ENCODE measurements at regions not wholly inside any gene's neighbourhood (a gene's known extent, or its start where the extent isn't known, plus 50 kb on each side); places are given as distances from the start of the nearest gene placed in this dataset.

GRCh38 chr15:70160267-70160666 is 62.5 kb upstream of the TLE3 start:
- TF ChIP-seq FOXP2 (optimal IDR thresholded peaks at IDR 0.05; ENCODE audit: borderline replicate concordance, extremely low read depth, extremely low read length, insufficient read depth) = no peak
- no peak for TF ChIP-seq TAF1 (IDR thresholded peaks at IDR 0.05; ENCODE audit: borderline replicate concordance, insufficient read depth, low read length)
- no peak for TF ChIP-seq SIN3A (IDR thresholded peaks at IDR 0.05; ENCODE audit: borderline replicate concordance, insufficient read depth, low read length)

DNA sequence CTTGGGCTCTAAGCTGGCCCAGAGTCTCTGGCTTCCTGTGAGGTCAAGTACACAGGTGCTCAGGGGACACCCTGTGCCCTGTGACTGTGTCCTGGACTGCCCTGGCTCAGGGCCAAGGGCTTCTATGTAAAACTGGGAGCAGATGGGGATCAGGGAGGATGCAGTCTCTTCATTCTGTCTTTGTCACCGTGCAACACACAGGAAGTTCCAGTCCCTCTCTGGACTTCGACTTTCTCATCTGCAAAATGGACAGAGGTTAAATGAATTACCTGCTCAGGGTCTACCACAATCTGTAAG is 61.9 kb upstream of the TLE3 start:
- no peak for TF ChIP-seq POLR2AphosphoS5 (IDR thresholded peaks at IDR 0.05; ENCODE audit: low read depth, low read length)
- TF ChIP-seq, protein P1, sequence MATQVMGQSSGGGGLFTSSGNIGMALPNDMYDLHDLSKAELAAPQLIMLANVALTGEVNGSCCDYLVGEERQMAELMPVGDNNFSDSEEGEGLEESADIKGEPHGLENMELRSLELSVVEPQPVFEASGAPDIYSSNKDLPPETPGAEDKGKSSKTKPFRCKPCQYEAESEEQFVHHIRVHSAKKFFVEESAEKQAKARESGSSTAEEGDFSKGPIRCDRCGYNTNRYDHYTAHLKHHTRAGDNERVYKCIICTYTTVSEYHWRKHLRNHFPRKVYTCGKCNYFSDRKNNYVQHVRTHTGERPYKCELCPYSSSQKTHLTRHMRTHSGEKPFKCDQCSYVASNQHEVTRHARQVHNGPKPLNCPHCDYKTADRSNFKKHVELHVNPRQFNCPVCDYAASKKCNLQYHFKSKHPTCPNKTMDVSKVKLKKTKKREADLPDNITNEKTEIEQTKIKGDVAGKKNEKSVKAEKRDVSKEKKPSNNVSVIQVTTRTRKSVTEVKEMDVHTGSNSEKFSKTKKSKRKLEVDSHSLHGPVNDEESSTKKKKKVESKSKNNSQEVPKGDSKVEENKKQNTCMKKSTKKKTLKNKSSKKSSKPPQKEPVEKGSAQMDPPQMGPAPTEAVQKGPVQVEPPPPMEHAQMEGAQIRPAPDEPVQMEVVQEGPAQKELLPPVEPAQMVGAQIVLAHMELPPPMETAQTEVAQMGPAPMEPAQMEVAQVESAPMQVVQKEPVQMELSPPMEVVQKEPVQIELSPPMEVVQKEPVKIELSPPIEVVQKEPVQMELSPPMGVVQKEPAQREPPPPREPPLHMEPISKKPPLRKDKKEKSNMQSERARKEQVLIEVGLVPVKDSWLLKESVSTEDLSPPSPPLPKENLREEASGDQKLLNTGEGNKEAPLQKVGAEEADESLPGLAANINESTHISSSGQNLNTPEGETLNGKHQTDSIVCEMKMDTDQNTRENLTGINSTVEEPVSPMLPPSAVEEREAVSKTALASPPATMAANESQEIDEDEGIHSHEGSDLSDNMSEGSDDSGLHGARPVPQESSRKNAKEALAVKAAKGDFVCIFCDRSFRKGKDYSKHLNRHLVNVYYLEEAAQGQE (IDR thresholded peaks at IDR 0.05; ENCODE audit: insufficient read depth in 1 of 2, low read depth in 2 of 2, low read length in 2 of 2) = no peak
- TF ChIP-seq TAF1 (IDR thresholded peaks at IDR 0.05; ENCODE audit: borderline replicate concordance, insufficient read depth, low read length) = no peak
- no peak for TF ChIP-seq SIN3A (IDR thresholded peaks at IDR 0.05; ENCODE audit: borderline replicate concordance, insufficient read depth, low read length)
- no peak for TF ChIP-seq FOXP2 (optimal IDR thresholded peaks at IDR 0.05; ENCODE audit: borderline replicate concordance, extremely low read depth, extremely low read length, insufficient read depth)

GRCh38 chr15:70159001-70159712 is 61.4 kb upstream of the TLE3 start:
- TF ChIP-seq, protein P1 (IDR thresholded peaks at IDR 0.05; ENCODE audit: insufficient read depth in 1 of 2, low read depth in 2 of 2, low read length in 2 of 2) = no peak
- no peak for TF ChIP-seq POLR2AphosphoS5 (IDR thresholded peaks at IDR 0.05; ENCODE audit: low read depth, low read length)
- TF ChIP-seq SIN3A (IDR thresholded peaks at IDR 0.05; ENCODE audit: borderline replicate concordance, insufficient read depth, low read length) = no peak
- TF ChIP-seq FOXP2 (optimal IDR thresholded peaks at IDR 0.05; ENCODE audit: borderline replicate concordance, extremely low read depth, extremely low read length, insufficient read depth) = no peak
- TF ChIP-seq TAF1 (IDR thresholded peaks at IDR 0.05; ENCODE audit: borderline replicate concordance, insufficient read depth, low read length) = no peak

GRCh38 chr15:70158309-70159000 is 60.7 kb upstream of the TLE3 start:
- TF ChIP-seq SIN3A (IDR thresholded peaks at IDR 0.05; ENCODE audit: borderline replicate concordance, insufficient read depth, low read length) (no peak), POLR2AphosphoS5 (IDR thresholded peaks at IDR 0.05; ENCODE audit: low read depth, low read length) (no peak), TAF1 (IDR thresholded peaks at IDR 0.05; ENCODE audit: borderline replicate concordance, insufficient read depth, low read length) (no peak), FOXP2 (optimal IDR thresholded peaks at IDR 0.05; ENCODE audit: borderline replicate concordance, extremely low read depth, extremely low read length, insufficient read depth) (no peak)
- TF ChIP-seq, protein P1 (IDR thresholded peaks at IDR 0.05; ENCODE audit: insufficient read depth in 1 of 2, low read depth in 2 of 2, low read length in 2 of 2) = no peak

DNA sequence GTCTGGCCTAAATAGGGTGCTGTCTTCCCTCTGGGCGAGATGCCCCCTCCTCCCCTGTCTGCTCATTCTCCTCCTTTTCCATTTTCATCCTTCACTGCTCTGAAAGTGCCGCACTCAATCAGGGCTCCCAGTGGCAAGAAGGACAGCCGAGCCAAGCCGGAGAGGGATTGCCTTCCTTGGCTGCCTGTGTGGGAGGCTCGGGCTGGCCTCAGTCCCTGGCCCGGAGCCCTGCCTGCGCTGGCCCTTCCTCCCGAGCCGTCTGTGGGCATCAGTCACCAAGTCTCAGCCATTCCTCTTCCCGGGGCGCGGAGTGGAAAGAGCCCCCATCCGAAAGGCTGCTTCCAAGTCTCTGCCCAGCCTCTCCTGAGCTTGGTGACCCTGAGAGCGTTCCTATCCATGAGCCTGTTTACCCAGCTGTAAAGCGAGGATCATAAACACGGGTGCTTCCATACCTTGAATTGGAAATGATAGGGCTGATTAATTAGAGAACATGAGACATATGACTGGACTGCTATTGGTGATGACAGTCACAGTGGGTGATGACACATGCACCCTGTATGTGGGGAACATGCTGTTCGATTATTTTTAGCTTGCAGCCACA is 59.1 kb upstream of the TLE3 start:
- TF ChIP-seq TAF1 (IDR thresholded peaks at IDR 0.05; ENCODE audit: borderline replicate concordance, insufficient read depth, low read length) (no peak), POLR2AphosphoS5 (IDR thresholded peaks at IDR 0.05; ENCODE audit: low read depth, low read length) (no peak), FOXP2 (optimal IDR thresholded peaks at IDR 0.05; ENCODE audit: borderline replicate concordance, extremely low read depth, extremely low read length, insufficient read depth) (peak; percentile 57), SIN3A (IDR thresholded peaks at IDR 0.05; ENCODE audit: borderline replicate concordance, insufficient read depth, low read length) (0 out of 2 replicates have a peak, but pooled peaks have one; percentile 19)
- TF ChIP-seq, protein P1 (IDR thresholded peaks at IDR 0.05; ENCODE audit: insufficient read depth in 1 of 2, low read depth in 2 of 2, low read length in 2 of 2) = no peak
